Retinal pigment epithelial cell (primary cell): ENCODE measurements at regions not wholly inside any gene's neighbourhood (a gene's known extent, or its start where the extent isn't known, plus 50 kb on each side); places are given as distances from the start of the nearest gene placed in this dataset.
"Not testable (repeated sequence)": the region's sequence is repeated elsewhere in the genome, so short reads cannot be mapped to it uniquely, and the experiment has no call there.

Source experiments
- DNase-seq: peaks from one replicate; pipeline ENCODE4 v3.0.0-alpha.2; 2010; ENCODE audit warnings: low read depth
- H3K4me3 ChIP-seq: 2 replicates; pipeline ENCODE4 v1.5.1; 2011; ENCODE audit warnings: mild to moderate bottlenecking, low read length, control low read depth, moderate library complexity
- TF ChIP-seq, protein P1 (sequence below): conservative IDR thresholded peaks from 2 replicates; pipeline ENCODE4 v1.5.1; 2011; ENCODE audit warnings: low read depth, low read length, control low read depth, inconsistent platforms

DNA sequence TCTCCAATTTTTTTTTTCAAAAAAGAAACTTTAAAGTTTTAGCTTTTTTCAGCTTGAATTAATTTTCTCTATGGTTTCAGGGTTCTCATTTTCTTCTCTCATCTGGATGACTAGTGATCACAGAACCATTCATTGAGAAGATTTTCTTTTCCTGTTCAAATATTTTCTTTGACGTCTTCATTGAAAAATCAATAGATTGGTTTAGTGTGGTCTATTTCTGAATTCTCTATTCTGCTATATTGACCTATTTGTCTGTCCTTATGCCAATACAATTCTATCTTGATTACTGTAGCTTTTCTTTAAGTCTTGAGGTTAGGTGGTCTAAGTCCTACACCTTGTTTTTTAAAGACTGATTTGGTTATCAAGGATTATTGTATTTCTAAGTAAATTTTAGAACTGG lies 150.2 kb upstream of the MAN1A1 start:
- TF ChIP-seq, protein P1, sequence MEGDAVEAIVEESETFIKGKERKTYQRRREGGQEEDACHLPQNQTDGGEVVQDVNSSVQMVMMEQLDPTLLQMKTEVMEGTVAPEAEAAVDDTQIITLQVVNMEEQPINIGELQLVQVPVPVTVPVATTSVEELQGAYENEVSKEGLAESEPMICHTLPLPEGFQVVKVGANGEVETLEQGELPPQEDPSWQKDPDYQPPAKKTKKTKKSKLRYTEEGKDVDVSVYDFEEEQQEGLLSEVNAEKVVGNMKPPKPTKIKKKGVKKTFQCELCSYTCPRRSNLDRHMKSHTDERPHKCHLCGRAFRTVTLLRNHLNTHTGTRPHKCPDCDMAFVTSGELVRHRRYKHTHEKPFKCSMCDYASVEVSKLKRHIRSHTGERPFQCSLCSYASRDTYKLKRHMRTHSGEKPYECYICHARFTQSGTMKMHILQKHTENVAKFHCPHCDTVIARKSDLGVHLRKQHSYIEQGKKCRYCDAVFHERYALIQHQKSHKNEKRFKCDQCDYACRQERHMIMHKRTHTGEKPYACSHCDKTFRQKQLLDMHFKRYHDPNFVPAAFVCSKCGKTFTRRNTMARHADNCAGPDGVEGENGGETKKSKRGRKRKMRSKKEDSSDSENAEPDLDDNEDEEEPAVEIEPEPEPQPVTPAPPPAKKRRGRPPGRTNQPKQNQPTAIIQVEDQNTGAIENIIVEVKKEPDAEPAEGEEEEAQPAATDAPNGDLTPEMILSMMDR, result no peak
- DNase-seq, result no peak

DNA sequence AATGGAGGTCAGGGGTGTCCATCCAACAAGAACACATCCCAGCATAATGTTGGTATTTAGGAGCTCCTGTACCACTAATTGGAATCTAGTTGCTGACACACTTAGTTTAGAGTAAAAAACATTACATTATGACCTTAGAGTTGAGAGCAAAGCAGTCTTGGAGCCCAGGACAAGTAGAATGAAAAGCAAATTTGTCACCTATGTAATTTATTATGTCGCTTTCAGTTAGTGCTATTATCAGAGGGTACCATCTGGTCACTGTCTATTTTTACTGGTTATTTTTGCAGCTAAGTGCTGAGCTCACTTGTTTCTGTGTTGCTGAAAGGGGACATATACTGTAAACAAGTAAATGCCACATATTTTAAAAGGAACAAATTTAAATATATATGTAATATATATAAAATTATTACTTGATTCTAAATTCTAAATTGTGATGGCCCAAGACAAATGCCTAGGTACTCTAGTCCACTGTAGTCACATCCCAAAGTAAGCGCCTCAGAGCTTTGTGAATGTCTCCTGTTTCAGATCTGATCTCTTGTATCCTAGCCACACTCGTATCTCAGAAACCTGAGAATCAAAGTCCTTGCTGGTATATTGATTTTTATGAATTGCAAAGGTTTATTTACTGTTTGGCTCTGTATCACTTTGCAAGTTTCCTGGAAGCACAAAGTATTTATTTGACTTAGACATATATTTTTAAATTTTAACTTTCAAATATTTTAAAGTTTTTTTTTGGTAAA lies 148.6 kb upstream of the MAN1A1 start:
- no peak overlapping the region for H3K4me3 ChIP-seq
- no peak for DNase-seq
- TF ChIP-seq, protein P1, result no peak

More for the DNA sequence above, 150.2 kb upstream of the MAN1A1 start:
- no peak overlapping the region for H3K4me3 ChIP-seq

DNA sequence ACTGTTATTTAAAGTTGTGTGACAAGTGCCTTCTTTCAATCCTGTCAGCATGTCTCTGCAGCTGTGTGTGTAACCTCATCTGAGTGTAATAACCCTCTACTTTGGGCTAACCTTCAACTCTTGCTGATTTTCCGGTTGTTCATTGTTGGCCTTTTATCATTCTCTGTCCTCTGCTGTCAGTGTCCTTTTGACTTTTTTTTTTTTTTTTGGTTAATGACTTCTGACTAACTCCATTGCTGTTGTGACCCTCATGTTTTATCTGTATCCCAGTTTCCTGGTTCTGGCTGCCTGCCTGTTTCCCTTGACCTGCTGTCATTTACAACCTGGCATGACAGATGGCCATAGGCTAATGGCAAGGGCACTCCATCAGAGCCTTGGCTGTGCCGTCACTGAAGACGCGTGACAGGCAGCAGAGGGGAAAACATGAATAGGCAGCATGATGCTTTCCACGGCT lies 145.7 kb upstream of the MAN1A1 start:
- DNase-seq, result no peak
- no peak overlapping the region for H3K4me3 ChIP-seq
- TF ChIP-seq, protein P1, result no peak

DNA sequence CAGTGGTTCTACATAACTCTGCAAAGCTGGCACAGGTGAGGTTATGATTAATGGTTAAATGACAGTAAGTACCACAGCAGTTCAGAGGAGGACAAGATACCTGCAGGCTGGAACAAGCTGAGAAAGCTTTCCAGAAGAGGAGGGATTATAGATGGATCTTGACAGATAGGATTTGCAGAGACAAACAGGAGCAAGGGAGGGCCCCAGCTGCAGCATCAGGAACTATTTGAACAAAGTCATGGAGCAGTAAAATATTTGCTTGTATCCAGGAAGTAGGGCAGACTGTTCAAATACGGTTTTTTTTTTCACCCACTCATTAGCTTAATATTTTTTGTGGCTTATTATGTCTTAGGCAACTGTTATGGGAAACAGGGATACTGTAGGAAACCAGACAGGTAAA lies 144.4 kb upstream of the MAN1A1 start:
- TF ChIP-seq, protein P1, result no peak
- no peak overlapping the region for H3K4me3 ChIP-seq
- DNase-seq, result no peak

DNA sequence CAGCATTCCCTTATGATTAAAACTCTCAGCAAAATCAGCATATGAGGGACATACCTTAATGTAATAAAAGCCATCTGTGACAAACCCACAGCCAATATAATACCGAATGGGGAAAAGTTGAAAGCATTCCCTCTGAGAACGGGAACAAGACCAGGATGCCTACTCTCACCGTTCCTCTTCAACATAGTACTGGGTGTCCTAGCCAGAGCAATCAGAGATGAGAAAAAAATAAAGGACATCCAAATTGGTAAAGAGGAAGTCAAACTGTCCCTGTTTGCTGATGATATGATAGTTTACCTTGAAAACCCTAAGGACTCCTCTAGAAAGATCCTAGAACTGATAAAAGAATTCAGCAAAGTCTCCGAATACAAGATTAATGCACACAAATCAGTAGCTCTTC lies 141.6 kb upstream of the MAN1A1 start:
- DNase-seq, H3K4me3 ChIP-seq: not testable (repeated sequence)

DNA sequence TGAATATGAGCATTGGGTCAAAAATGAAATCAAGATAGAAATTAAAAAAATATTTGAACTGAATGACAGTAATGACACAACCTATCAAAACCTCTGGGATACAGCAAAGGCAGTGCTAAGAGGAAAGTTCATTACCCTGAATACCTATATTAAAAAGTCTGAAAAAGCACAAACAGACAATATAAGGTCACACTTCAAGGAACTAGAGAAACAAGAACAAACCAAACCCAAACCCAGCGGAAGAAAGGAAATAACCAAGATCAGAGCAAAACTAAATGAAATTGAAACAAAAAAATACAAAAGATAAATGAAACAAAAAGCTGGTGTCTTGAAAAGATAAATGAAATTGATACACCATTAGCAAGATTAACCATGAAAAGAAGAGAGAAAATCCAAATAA lies 140.5 kb upstream of the MAN1A1 start:
- H3K4me3 ChIP-seq, DNase-seq: not testable (repeated sequence)

DNA sequence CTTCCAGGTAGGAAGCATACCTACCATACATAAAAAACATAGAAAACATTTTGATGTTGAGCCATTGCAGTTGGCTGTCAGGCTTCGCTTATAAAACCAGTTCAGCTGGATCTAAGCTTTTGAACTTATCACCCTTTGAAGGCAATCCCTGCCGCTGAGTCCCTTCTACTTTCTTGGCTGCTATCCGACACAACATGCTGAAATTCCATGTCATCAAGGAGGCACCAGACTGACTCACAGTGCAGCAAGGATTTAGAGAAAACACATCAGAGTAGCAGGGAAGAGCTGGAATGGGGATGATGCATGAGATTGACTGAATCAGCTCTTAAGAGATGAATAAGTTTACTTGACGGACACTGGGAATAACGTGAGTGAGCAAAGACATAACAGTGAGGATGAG lies 135.0 kb upstream of the MAN1A1 start:
- TF ChIP-seq, protein P1, result no peak
- no peak overlapping the region for H3K4me3 ChIP-seq
- peak; percentile 89 for DNase-seq

DNA sequence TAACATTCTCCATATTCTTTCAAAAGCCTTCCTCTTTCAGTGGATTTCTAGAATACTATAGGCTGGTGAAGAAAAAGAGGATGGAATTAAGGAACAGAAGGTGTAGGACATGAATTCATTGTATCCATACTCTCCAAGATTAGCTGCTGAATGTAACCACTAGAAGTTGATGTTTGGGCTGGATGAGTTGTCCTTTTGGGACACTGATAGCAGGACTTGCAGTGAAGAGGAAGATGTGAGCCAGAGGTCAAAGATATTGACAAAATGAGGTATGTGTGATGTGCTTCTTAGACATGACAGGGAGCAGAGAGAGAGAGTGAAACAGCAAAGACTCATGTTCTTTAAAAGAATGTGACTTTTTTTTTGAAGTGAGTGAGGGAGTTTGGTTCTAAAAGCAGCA lies 134.3 kb upstream of the MAN1A1 start:
- DNase-seq, result no peak
- no peak overlapping the region for H3K4me3 ChIP-seq
- TF ChIP-seq, protein P1, result no peak
